Spleen (tissue), 11 donors: ENCODE measurements at regions not wholly inside any gene's neighbourhood (a gene's known extent, or its start where the extent isn't known, plus 50 kb on each side); places are given as distances from the start of the nearest gene placed in this dataset.

Experiments
- DNase-seq: peaks from one replicate; pipeline ENCODE4 v3.0.0-alpha.2; 2020
- H3K27ac ChIP-seq, 8 donors: fragments of 200-600 bp; sonication (generic) in 7 of 8; 1 replicate in 4 of 8; 2 replicates in 4 of 8; pipeline versions ENCODE4 v1.5.0 to v1.8.0; 2016 to 2021; ENCODE audit warnings: inconsistent platforms in 4 of 8, mild to moderate bottlenecking in 4 of 8, moderate library complexity in 1 of 8
- H3K27me3 ChIP-seq, 7 donors: fragments of 200-600 bp; sonication (generic) in 6 of 7; replicated peaks in 1 of 7; 1 replicate in 4 of 7; 2 replicates in 3 of 7; pipeline versions ENCODE4 v1.5.0 to v1.8.0; 2016 to 2021; ENCODE audit warnings: inconsistent platforms in 3 of 7, mild to moderate bottlenecking in 1 of 7
- H3K36me3 ChIP-seq, 6 donors: fragments of 200-600 bp; sonication (generic) in 5 of 6; 1 replicate in 4 of 6; 2 replicates in 2 of 6; pipeline versions ENCODE4 v1.5.0 to v1.8.0; 2016 to 2021; ENCODE audit warnings: inconsistent platforms in 2 of 6
- H3K4me1 ChIP-seq, 6 donors: fragments of 200-600 bp; sonication (generic) in 5 of 6; 1 replicate in 3 of 6; 2 replicates in 3 of 6; pipeline versions ENCODE4 v1.5.0 to v1.8.0; 2016 to 2021; ENCODE audit warnings: inconsistent platforms in 3 of 6
- H3K4me3 ChIP-seq, 8 donors: fragments of 200-600 bp; sonication (generic) in 7 of 8; 1 replicate in 4 of 8; 2 replicates in 4 of 8; pipeline versions ENCODE4 v1.5.0 to v1.8.0; 2016 to 2021; ENCODE audit warnings: inconsistent platforms in 4 of 8, mild to moderate bottlenecking in 4 of 8, moderate library complexity in 2 of 8
- H3K9me3 ChIP-seq, 8 donors: fragments of 200-600 bp; sonication (generic) in 7 of 8; 1 replicate in 4 of 8; 2 replicates in 4 of 8; pipeline versions ENCODE4 v1.5.0 to v1.8.0; 2016 to 2021; ENCODE audit warnings: inconsistent platforms in 4 of 8
- POLR2A ChIP-seq, 3 donors: fragments of 450-650 bp; IDR thresholded peaks; one replicate each; pipeline ENCODE4 v1.5.1; 2017; ENCODE audit warnings: antibody characterized with exemption in 3 of 3, mild to moderate bottlenecking in 1 of 3
- POLR2AphosphoS5 ChIP-seq, 3 donors: sonication (generic); formaldehyde crosslinking; IDR thresholded peaks; one replicate each; pipeline ENCODE4 v1.5.1; 2017; ENCODE audit warnings: antibody characterized with exemption in 3 of 3
- WGBS, 5 donors: extraction: QIAGEN DNeasy Blood & Tissue Kit in 3 of 5; methylation state at CpG; one replicate each; pipeline versions ENCODE4 v1.1.5 to v1.1.7; 2013 to 2018; 5-methylcytosine and 5-hydroxymethylcytosine counted together
- intact Hi-C: fragments of 100-400 bp; cut with DNase I; formaldehyde crosslinking; loops from one replicate; pipeline ENCODE4 v1.15.0; 2023; ENCODE audit warnings: low total_unique reads
- TF ChIP-seq, protein P1 (sequence below), 11 experiments: fragments of 200-600 bp in 7 of 11; fragments of 450-650 bp in 4 of 11; sonication (generic) in 4 of 11; IDR thresholded peaks in 8 of 11; conservative IDR thresholded peaks in 3 of 11; 1 replicate in 7 of 11; 2 replicates in 4 of 11; pipeline versions ENCODE4 v1.4.0 to v1.8.0; 2016 to 2021; ENCODE audit warnings: antibody characterized with exemption in 11 of 11, inconsistent platforms in 4 of 11, mild to moderate bottlenecking in 1 of 11
- donor health status: healthy with polysubstance abuse.
- donor health status: DM: no; HTN: no; CAD: no; lungs with moderate emphysema.
- donor health status: DM: no; HTN: no; CAD: no.
- donor health status: Bipolar disorder and iron deficiency.
- donor health status: healthy.
- donor health status: DM: no; HTN: no; CAD: no.
- donor health status: DM: yes; HTN: yes; CAD: no.

DNA sequence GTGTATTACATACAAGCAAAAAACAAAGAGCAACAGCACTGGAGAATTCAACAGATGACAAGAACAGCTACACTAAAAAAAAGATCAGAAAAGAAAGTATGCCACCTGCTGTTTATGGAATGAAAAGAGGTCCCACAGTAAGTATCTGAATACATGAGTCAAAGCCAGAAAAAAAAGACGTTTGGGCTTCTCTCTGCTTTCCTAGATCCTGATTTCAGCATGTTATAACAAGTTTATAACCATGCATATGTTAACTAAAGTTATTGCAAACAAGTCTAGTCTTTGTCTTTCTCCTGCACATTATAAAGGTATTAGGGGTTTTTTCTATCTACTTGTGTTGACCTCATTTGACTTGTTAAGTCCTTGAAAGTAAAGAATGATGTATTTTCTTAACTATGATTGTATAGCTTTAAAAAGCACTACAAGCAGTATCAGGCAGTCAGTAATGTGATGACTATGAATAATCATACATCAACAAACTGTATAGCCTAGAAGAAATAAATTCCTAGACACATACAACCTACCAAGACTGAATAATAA, 108.5 kb upstream of the COL5A2 start:
- H3K27ac ChIP-seq: no peak overlapping the region
- TF ChIP-seq, protein P1, sequence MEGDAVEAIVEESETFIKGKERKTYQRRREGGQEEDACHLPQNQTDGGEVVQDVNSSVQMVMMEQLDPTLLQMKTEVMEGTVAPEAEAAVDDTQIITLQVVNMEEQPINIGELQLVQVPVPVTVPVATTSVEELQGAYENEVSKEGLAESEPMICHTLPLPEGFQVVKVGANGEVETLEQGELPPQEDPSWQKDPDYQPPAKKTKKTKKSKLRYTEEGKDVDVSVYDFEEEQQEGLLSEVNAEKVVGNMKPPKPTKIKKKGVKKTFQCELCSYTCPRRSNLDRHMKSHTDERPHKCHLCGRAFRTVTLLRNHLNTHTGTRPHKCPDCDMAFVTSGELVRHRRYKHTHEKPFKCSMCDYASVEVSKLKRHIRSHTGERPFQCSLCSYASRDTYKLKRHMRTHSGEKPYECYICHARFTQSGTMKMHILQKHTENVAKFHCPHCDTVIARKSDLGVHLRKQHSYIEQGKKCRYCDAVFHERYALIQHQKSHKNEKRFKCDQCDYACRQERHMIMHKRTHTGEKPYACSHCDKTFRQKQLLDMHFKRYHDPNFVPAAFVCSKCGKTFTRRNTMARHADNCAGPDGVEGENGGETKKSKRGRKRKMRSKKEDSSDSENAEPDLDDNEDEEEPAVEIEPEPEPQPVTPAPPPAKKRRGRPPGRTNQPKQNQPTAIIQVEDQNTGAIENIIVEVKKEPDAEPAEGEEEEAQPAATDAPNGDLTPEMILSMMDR (IDR thresholded peaks at IDR 0.05 in 8 of 11, conservative IDR thresholded peaks at IDR 0.05 in 3 of 11): peak in 6 of 11 experiments; percentile 21 to 50 (median 28)
- TF ChIP-seq POLR2A (IDR thresholded peaks at IDR 0.05): no peak
- no peaks in the 10 kb centered on the region for H3K36me3 ChIP-seq
- H3K9me3 ChIP-seq: peaks cover 0 to 12% (median 7%) of the 10 kb centered on the region in 8 donors
- 4 to 20% (median 8%) methylated on average over 1 of the region's 1 CpG for WGBS, 5 donors
- H3K4me1 ChIP-seq: no peaks in the 10 kb centered on the region
- H3K27me3 ChIP-seq: no peaks in the 10 kb centered on the region
- H3K4me3 ChIP-seq: no peak overlapping the region
- DNase-seq: no peak
- intact Hi-C loops: no loop called here

- no peaks in the 10 kb centered on the region for H3K27me3 ChIP-seq
- H3K36me3 ChIP-seq: no peaks in the 10 kb centered on the region
- 67 to 82% (median 73%) methylated on average over 1 of the region's 1 CpG for WGBS, 5 donors
- H3K9me3 ChIP-seq: peaks cover 0 to 12% (median 7%) of the 10 kb centered on the region in 8 donors
- H3K27ac ChIP-seq: no peak overlapping the region
- intact Hi-C loops: no loop called here
- no peak for DNase-seq
- TF ChIP-seq, protein P1 (IDR thresholded peaks at IDR 0.05 in 8 of 11, conservative IDR thresholded peaks at IDR 0.05 in 3 of 11): no peak
- TF ChIP-seq POLR2AphosphoS5 (IDR thresholded peaks at IDR 0.05): no peak
- no peak for TF ChIP-seq POLR2A (IDR thresholded peaks at IDR 0.05)
- no peaks in the 10 kb centered on the region for H3K4me1 ChIP-seq
- no peak overlapping the region for H3K4me3 ChIP-seq
Observed at GRCh38 chr2:189291460-189291859, 111.9 kb upstream of the COL5A2 start.

DNA sequence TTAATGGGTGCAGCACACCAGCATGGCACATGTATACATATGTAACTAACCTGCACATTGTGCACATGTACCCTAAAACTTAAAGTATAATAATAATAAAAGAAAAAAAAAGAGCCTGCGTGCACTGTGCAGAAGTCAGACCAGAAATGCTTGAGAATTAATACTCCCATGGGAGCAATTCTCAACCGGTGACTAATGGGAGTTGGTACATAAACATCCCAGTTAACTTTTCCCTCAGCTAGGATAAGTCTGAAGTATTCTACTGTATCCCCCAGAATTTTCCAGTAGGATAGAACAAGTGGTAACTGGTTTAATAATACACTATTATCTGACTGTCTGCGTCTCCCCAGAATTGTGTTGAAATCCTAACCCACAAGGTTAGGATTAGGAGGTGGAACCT, 113.6 kb upstream of the COL5A2 start:
- no peak for DNase-seq
- 87 to 95% (median 90%) methylated on average over 3 of the region's 3 CpGs for WGBS, 5 donors
- Histone ChIP-seq H3K4me3 (no peak overlapping the region), H3K27me3 (no peaks in the 10 kb centered on the region), H3K27ac (no peak overlapping the region), H3K4me1 (no peaks in the 10 kb centered on the region), H3K36me3 (no peaks in the 10 kb centered on the region), H3K9me3 (peaks cover 0 to 12% (median 7%) of the 10 kb centered on the region in 8 donors)
- TF ChIP-seq, protein P1 (IDR thresholded peaks at IDR 0.05 in 8 of 11, conservative IDR thresholded peaks at IDR 0.05 in 3 of 11): no peak
- no peak for TF ChIP-seq POLR2A (IDR thresholded peaks at IDR 0.05)
- no peak for TF ChIP-seq POLR2AphosphoS5 (IDR thresholded peaks at IDR 0.05)
- intact Hi-C loops: no loop called here

DNA sequence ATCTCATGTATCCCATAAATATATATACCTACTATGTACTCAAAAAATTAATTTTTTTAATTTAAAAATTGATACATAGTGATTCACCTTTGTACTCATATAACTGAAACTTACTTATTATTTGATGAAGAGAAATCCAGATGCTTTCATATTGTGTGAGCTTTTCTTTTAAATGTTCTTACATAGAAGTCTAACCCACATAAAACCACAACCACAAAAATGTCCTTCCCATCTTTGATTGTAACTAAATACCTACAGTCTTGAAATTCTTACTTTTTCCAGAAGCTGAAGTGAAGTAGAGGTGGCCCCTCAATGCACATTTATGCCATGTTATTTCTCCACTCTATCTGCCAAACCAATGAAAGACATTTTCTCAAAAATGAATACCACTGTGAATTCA, 117.9 kb upstream of the COL5A2 start:
- no peaks in the 10 kb centered on the region for H3K9me3 ChIP-seq
- no peaks in the 10 kb centered on the region for H3K4me1 ChIP-seq
- H3K27ac ChIP-seq: no peak overlapping the region
- H3K4me3 ChIP-seq: no peak overlapping the region
- H3K27me3 ChIP-seq: no peaks in the 10 kb centered on the region
- intact Hi-C loops: no loop called here
- TF ChIP-seq, protein P1 (IDR thresholded peaks at IDR 0.05 in 8 of 11, conservative IDR thresholded peaks at IDR 0.05 in 3 of 11): no peak
- TF ChIP-seq POLR2AphosphoS5 (IDR thresholded peaks at IDR 0.05): no peak
- no peak for TF ChIP-seq POLR2A (IDR thresholded peaks at IDR 0.05)
- no peaks in the 10 kb centered on the region for H3K36me3 ChIP-seq
- no peak for DNase-seq
